GM12891 (cell line): ENCODE measurements at regions not wholly inside any gene's neighbourhood (a gene's known extent, or its start where the extent isn't known, plus 50 kb on each side); places are given as distances from the start of the nearest gene placed in this dataset.
"Not testable (repeated sequence)": the region's sequence is repeated elsewhere in the genome, so short reads cannot be mapped to it uniquely, and the experiment has no call there.

Source experiments
- DNase-seq: peaks from one replicate; pipeline ENCODE4 v3.0.0; 2011; ENCODE audit warnings: low spot score; ENCODE audit not compliant: insufficient read length
- FAIRE-seq: peaks from 2 replicates; lab custom pipeline; 2011; peaks lifted over from hg19 to GRCh38; lab: Jason Lieb, UNC
- PAX5 ChIP-seq: IDR thresholded peaks from 2 replicates; pipeline ENCODE4 v1.6.1; 2011; ENCODE audit warnings: low read length, moderate library complexity, mild to moderate bottlenecking; ENCODE audit not compliant: insufficient read depth, severe bottlenecking
- POLR2A ChIP-seq: IDR thresholded peaks from 2 replicates; pipeline ENCODE4 v1.6.1; 2011; ENCODE audit warnings: low read depth, low read length, control low read depth
- POLR2AphosphoS5 ChIP-seq: IDR thresholded peaks from 2 replicates; pipeline ENCODE4 v1.6.1; 2011; ENCODE audit warnings: low read depth, low read length, control low read depth
- POU2F2 ChIP-seq: IDR thresholded peaks from 2 replicates; pipeline ENCODE4 v1.6.1; 2011; ENCODE audit warnings: low read depth, mild to moderate bottlenecking, control low read depth, low read length, moderate library complexity
- SPI1 ChIP-seq: IDR thresholded peaks from 2 replicates; pipeline ENCODE4 v1.6.1; 2011; ENCODE audit warnings: low read depth, low read length, control low read depth
- TAF1 ChIP-seq: IDR thresholded peaks from 2 replicates; pipeline ENCODE4 v1.6.1; 2011; ENCODE audit warnings: low read depth, low read length, control low read depth

DNA sequence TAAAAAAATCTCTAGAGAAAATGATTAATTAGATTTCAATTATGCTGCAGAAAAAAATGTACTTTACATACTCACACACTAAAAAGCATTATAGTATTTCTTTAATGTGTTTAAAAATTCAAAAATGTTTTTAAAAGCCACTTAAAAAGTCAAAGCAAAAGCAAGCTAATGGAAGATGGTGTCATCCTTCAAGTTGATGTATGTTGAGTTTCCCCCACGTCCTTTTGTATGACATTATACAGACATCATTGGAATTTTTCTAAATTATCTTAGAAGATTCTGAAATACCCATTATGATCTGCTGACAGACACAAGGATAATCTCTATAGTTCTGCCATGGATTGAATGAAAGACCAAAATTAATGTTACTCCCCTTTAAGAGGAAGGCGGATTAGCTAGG, 393.7 kb upstream of the TENM3 start:
- TF ChIP-seq POLR2A, result no peak
- FAIRE-seq (no peak), DNase-seq (no peak)

DNA sequence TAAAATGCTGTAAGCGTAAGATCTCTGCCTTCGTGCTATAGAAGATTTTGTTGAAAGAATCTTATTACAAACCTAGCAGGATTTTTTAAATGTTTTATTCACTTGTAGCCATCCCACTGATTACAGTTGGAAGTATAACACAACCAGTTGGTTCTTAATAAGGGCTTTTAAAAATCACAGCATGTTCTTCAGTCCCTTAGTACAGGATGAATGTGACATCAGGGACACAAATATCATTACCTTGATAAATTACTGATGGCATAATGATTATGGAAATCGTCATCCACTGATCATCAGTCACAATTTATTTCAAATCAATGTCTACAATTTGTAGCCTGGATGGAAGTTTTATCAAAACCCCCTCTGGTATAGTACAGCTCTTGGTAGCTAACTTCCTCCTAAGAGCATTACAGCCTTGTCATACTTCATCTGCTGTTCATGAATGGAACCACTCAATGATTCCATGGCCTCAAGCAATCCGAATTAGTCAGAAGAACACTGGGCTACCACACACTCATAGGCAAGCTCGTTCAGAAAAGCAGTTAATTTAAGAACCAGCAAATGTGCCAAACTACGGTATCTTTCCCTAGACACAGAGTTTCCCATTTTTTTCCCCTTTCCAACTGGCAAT, 389.2 kb upstream of the TENM3 start:
- TF ChIP-seq POLR2A (no peak), SPI1 (no peak), PAX5 (no peak), POLR2AphosphoS5 (no peak)
- FAIRE-seq (no peak), DNase-seq (no peak)

DNA sequence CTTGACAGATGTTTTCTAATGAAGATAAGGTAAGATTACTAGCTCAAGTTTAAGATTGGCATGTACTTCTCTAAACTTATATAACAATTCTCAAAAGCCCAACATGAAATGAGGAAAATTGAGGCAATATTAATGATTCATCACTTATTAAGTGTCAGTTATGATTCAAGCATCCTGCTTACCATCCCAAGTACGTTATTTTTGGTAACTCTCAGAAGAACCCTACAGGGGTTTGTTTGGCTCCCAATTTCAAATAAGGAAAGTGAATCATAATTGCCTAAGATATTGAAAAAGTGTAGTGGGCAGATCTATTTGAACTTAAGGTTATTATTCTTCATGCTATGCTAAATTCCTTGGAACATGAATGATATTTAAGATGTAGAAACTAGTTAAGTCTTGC, 387.9 kb upstream of the TENM3 start:
- TF ChIP-seq TAF1, result no peak
- TF ChIP-seq POLR2AphosphoS5, result no peak
- TF ChIP-seq POU2F2, result no peak
- no peak for TF ChIP-seq SPI1
- no peak for TF ChIP-seq PAX5
- TF ChIP-seq POLR2A, result no peak
- DNase-seq (no peak), FAIRE-seq (no peak)

DNA sequence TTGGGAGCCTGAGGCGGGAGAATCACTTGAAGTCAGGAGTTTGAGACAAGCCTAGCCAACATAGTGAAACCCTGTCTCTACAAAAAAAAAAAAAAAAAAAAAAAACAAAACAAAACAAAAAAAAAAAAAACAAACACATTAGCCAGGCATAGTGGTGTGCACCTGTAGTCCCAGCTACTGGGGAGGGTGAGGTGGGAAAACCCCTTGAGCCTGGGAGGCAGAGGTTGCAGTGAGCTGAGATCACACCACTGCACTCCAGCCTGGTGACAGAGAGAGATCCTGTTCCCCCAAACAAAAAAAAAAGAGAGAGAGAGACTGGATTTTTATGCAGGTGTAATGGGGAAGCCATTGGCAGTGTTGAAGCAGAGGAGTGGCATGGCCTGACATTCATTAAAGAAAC, 385.7 kb upstream of the TENM3 start:
- DNase-seq, FAIRE-seq: not testable (repeated sequence)

DNA sequence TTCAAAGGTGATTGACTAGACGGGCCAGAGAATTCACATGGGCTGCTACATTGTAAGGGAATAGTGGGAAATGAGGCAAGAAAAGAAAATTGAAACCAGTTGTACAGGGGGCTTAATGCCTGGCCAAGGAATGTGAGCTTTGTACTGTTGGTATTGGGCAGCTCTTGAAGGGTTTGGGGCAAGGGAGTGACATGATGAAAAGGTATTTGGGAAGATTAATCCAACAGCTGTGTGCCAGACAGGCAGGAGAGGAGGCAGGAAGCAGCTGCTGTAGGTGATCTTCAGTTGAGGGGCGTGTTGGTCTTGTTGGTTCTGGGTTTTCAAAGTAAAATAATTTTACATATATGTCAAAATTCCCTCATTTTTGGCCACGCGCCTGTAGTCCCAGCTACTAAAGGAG, 384.5 kb upstream of the TENM3 start:
- FAIRE-seq (no peak), DNase-seq (no peak)
- no peak for TF ChIP-seq PAX5
- TF ChIP-seq POU2F2, result no peak
- TF ChIP-seq POLR2AphosphoS5, result no peak
- no peak for TF ChIP-seq TAF1
- TF ChIP-seq SPI1, result no peak
- TF ChIP-seq POLR2A, result no peak

DNA sequence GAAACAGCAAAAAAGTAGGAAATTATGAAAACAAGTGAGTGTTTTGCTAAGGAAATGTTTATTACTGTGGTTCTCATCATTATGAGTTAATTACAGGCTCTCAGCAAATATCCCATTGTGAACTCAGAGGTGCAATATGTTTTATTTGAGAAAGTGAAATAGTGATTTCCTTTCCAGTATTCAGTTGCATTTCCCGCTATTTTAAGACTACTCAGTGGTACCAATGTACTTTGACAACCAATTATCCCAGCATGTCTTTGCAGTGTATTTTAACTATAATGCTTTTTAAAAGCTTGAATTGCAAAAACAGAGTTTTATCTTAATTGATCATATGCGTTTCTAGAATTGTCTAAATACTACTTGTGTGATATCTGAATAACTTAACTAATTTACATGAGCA, 383.8 kb upstream of the TENM3 start:
- FAIRE-seq (no peak), DNase-seq (no peak)
- TF ChIP-seq POU2F2 (no peak), POLR2AphosphoS5 (no peak), POLR2A (no peak), PAX5 (no peak), TAF1 (no peak), SPI1 (no peak)

DNA sequence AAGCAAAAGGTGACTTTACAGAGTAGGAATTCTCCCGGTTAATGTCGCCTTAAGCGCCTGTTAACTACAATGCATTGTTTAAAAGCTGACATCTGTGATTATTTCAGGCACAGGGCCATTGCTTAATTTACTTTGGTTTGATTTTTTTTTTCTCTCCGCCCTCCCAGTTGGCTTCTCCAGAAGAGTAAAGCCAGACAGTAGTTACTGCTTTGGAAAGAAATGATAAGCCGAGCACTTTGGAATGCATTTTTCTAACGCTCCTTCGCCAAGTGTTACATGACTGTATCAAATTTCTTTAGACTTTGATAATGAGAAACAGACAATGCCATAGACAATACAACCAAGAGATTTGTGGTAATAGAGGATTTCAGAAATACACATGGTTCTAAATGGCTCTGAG, 383.0 kb upstream of the TENM3 start:
- TF ChIP-seq POLR2AphosphoS5 (no peak), PAX5 (no peak), SPI1 (no peak), POU2F2 (no peak), TAF1 (no peak), POLR2A (no peak)
- DNase-seq (no peak), FAIRE-seq (no peak)

DNA sequence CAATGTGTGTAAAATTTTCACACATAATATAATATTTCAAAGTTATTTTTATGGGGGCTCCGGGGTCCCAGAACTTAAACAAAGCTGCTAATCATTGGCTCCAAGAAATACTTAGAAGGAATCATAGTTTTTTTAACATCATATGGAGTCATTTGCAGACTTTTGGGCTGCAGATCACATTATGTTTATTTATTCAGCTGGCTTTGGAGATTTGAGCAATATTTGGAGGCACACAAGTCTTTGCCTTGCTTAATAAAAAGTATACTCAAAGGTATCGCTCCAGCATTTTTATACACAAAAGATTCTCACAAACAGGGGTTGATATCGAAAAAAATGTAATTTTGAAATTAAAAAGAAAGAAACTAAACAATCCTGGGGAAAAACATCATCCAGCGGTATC, 382.5 kb upstream of the TENM3 start:
- DNase-seq (no peak), FAIRE-seq (no peak)
- TF ChIP-seq POLR2A (no peak), SPI1 (no peak), TAF1 (no peak), POLR2AphosphoS5 (no peak), POU2F2 (no peak), PAX5 (no peak)

DNA sequence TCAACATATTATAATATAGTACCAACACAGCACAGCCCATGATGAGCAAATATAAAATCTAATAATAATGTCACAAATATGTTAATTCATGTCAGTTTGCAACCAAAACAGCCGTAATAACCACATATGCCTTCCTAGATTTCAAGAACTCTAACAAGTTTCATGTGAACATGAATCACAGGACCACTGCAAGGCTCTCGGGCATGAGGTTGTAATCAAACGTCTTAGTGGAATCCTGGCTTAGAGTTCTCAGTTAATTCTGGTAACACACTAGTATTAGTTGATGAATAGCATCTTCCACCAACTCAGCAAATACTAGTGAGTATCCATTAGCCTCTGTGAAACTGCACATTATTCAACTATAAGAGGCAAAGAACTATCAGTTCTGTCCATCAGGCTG, 379.3 kb upstream of the TENM3 start:
- TF ChIP-seq PAX5, result no peak
- no peak for TF ChIP-seq POU2F2
- no peak for TF ChIP-seq SPI1
- TF ChIP-seq TAF1, result no peak
- TF ChIP-seq POLR2AphosphoS5, result no peak
- TF ChIP-seq POLR2A, result no peak
- DNase-seq (no peak), FAIRE-seq (no peak)

DNA sequence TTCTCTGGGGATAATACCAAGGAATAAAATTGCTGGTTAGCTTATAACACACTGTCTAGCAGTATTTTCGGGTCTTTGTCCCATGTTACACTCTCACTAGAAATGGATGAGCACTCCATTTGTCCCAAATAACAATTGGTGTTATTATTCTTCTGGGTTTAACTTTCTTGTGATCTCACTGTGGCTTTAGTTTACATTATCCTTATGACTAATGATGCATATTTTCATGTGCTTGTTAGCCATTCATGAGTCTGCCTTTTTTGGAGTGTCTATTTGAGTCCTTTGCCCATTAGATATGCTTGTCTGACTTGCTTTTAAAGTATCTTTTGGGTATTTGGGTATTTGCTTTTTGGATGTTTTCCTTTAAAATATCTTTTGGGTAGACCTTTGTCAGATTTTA, 372.9 kb upstream of the TENM3 start:
- no peak for DNase-seq
- no peak for FAIRE-seq
- TF ChIP-seq TAF1 (no peak), POLR2A (no peak)

DNA sequence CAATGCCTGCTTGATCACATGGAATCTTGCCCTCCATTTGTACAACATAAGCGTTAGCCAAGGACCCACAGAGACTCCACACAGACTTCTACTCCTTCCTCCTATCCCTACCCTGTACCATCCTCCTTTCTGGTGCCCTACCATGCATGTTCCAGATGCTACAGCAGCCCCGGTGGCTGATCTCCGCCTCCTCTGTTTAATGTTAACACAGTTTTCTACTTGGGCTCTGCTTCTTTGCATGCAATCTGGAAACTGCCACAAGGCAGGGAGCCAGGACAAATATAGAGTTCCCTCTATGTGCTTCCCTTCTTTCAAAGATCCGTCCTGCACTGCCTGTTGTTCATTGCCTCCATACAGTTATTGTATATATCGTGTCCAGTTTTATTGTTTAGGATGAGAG, 368.6 kb upstream of the TENM3 start:
- DNase-seq (no peak), FAIRE-seq (no peak)
- TF ChIP-seq POLR2AphosphoS5 (no peak), SPI1 (no peak), TAF1 (no peak), POU2F2 (no peak), POLR2A (no peak), PAX5 (no peak)
